HG03095 (cell line): ENCODE measurements at regions not wholly inside any gene's neighbourhood (a gene's known extent, or its start where the extent isn't known, plus 50 kb on each side); places are given as distances from the start of the nearest gene placed in this dataset.
"Not testable (repeated sequence)": the region's sequence is repeated elsewhere in the genome, so short reads cannot be mapped to it uniquely, and the experiment has no call there.

Experiments used
- ATAC-seq: cut with Tn5 transposase; IDR thresholded peaks from one replicate; pipeline ENCODE4 v1.9.1; 2021; ENCODE audit warnings: moderate library complexity; ENCODE audit not compliant: unreplicated experiment

DNA sequence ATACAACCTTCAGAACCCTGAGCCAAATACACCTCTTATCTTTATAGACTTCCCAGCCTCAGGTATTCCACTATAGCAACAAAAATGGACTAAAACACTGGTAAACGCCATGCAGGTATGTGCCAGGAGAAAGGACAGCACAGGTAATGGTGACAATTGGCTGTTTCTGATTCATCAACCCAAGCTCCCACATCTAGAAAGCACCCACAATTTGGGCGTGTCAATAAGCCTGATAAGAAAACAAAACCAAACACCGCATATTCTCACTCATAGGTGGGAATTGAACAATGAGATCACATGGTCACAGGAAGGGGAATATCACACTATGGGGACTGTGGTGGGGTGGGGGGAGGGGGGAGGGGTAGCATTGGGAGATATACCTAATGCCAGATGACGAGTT is 348.5 kb downstream of the GADD45G start:
- ATAC-seq = not testable (repeated sequence)

DNA sequence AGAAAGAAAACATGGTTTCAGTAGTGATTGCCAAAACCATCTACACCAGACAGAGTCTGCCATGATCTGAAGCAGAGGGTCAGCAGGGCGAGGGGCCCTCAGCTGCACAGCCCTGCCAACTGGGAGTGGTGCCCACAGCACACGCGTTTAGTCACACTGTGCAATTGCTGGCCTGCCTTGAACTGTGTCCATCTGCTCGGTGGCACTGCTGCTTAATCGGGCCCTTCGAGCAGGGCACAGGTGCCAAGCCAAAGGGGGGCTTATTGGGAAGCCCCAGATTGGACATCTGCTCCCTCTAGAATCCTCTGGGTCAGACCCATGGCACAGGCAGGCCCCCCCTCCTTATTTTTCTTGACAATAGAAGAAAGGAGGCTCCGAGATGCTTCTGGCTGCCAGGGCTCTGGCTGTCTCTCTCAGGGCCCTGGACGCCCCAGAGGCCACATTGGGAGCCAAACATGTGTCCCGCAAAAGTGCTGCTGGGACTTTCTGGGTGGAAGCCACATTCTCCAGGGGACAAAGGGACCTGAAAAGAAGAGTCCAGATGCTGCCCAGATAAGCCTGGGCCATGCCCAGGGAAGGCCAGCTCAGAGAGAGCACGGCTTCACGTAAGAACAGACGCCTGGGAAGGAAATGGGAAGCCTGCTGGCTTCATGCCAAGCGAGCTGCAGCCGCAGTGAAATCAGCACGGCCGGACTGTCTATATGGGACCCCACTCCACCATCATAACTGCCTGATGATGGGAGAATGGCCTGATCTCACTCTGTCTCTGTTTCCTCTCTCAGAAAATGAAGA is 349.2 kb downstream of the GADD45G start:
- ATAC-seq = no peak

DNA sequence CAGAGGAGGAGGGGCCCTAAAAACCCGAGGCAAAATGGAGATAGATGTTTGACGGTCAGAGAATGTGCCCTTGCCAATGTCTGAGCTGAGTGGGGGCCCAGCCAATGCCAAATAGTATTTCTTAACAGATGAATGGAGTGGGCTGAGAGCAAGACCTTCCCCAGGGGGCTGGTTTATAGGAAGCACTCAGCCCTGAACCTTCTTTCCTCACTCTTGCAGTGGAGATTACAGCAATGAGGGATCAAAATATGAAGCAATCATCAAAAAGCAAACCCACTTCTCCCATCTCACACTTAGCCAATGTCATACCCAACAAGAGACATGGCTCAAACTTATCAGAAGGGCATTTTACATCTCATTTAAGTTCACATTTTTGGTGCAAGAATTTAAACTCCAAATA is 350.3 kb downstream of the GADD45G start:
- no peak for ATAC-seq

DNA sequence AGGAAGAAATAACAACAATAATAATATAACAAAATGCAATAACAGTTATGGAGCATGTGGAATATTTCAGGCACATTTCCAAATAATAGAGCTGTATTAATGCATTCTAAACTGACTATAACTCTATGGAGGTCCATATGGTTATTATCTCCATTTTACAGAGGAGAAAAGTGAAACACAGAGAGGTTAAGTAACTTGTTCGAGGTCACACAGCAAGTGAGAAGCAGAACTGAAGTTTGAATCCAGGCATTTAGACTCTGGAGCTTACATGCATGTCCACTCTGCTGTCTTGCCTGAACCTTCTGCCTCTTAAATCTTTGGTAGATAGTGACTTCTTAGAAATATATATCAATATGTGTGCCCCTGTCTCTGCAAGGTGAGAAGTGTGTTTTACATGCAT is 350.8 kb downstream of the GADD45G start:
- no peak for ATAC-seq

DNA sequence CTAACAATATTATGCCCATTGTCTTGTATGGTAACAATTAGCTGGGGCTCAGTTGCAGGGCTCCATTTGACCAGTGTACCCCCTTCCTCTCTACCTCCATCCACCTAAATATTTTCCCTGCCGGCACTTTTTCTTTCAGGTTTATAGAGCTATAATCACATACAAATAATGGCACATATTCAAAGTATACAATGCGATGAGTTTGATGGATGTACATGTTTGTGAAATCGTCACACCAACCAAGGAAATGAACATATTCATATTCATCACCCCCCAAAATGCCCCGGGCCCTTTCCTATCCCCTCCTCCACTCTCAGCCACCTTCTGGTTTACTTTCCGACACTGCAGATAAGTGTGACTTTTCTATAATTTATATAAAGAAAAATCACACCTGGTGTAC is 351.5 kb downstream of the GADD45G start:
- ATAC-seq = no peak

DNA sequence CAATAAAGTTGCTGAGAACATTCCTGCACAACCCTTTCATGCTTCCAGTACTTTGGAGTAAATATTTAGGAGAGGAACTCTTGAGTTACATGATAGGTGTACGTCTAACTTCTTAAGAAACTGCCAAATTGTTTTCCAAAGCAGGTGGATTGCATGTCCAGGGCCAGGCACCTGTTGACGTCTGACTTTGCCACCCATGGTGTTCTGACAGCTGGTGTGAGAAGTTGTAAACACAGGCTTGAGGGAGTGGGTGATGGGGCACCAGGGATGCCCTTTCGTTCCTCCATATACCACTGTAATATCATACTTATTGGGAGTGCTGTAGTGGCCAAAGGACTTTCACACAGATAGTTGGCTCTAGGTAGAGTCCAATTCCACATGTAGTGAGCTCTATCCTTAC is 352.1 kb downstream of the GADD45G start:
- no peak for ATAC-seq

DNA sequence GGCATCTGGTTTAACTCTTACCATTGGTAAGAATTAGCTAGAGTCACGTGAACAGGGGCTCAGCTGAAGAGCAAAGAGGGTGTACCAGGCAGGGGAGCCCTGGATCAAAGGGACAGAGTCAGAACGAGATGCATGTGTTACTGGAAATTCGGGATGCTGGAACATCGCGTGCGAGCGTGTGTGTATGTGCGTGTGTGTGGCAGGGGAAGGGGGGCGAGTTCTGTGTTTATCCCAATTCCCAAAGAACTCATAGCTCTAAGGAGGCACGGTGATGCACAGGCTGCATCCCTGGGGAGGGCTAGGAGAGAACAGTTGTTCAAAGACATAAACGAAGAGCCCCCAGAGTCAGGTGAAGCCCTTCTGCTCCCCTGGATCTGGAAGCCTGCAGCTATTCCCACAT is 353.3 kb downstream of the GADD45G start:
- ATAC-seq = no peak

DNA sequence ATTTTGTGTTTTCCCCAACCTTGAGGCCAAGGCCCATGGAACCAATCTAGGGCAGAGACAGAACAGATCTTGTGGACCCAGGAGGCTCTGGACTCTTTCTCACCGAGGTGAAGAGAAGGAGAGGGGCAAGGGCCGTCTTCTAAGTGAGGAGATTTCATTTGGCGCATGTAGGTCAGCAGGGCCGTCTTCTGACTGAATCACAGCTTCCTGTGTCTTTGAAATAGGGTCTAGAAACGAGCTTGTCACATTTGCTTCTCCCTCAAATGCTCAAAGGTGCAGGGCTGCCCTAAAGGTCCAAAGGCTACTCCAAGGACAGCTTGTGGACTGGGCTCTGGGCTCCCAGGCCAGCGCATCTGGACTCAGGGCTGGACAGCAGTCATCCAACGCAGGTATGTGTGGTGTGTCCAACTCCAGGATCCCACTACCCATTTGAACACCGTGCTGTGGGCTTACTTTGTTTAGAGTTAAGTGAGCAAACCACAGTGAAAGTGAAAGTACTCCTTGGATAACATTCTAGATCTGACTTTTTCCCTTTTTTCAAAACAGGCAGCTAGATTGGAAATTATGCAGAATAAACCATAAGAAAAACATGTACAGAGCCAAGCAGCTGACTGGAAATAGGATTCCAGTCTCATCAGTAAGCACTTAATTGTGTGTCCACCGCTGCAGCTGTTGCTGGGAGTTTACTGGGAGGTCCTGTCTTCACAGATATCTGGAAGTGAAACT is 357.0 kb downstream of the GADD45G start:
- no peak for ATAC-seq

DNA sequence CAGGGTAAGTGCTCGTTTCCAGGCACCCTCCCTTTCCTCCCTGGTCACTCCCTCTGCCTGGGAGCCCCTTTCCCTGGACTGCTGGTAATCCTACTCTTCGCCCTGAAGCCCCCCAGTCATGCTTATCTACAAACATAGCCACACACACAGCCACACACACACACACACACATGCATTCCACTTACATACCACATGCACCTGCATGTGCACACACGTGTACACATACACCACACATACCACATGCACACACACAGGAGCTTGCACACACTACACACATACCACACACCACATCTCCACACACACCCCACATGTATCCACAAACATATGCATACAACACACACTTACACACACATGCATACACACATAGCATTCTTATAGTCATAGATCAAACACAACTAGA is 358.5 kb downstream of the GADD45G start:
- ATAC-seq = no peak

DNA sequence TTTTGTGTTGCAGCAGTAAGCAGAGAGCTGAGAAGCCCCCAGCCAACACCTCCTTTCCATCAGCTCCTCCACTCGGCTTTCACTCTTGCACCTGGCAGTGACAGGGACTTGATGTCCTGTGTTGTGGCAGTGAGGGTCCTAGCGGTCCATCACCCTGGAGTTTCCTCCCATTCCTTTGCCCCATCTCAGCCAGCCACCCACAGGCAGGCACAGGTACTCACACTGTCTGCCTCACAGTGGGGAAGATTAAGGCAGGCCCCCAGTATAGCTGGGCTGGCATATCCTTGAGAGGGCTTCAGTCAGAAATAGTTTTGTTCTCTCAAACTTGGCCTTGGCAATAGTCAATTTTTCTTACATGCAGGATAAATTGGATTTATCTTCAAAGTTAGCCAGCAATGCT is 362.7 kb downstream of the GADD45G start:
- no peak for ATAC-seq

DNA sequence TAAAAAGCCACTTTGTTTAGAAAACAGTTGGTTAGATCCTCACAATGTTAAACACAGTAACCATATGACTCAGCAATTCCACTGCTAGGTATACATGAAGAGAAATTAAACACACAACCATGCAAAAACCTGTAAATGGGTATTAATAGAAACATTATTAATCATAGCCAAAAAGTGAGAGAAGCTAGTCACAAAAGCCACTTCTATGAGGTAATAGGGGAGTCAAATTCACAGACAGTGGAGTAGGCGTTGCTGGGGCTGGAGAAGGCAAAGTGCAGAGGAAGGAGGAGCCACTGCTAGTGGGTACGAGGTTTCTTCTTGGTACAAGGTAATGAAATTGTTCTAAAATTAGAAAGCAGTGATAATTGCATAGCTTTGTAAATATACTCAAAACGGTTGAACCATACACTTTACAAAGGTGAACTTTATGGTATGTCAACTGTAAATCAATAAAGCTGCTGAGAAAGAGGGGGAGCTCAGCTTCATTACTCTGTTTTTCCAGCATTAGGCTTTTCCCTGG is 364.4 kb downstream of the GADD45G start:
- no peak for ATAC-seq

DNA sequence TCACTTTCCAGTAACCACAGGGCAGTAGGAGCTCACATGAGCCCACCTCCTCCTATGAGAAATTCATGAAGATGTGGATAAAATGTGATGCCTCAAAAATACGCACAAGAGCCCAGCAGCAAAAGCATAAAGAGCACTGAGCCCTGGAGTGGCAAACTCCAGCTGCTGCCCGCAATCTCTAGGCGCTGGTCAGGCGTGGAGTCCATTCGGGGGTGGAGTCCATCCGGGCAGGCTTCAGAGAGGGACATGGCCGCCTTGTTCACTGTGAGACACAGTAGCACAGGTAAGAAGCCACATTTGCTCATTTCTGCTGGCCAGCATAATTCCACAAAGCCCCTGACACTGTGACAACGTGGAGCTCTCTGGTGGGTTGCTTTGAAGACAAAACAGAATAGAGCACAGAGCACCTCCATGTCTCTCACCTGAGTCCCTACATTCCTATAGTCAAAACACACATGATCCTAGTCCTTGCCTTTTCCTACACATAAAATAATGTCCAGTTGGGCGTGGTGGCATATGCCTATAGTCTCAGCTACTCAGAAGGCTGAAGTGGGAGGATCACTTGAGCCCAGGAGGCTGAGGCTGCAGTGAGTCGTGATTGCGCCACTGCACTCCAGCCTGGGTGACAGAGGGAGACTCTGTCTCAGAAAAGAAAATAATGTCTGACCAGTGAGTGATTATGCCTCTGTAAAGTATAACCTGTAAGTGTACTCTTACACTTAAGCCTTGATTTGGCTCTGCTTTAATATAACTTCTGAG is 365.2 kb downstream of the GADD45G start:
- ATAC-seq = no peak

DNA sequence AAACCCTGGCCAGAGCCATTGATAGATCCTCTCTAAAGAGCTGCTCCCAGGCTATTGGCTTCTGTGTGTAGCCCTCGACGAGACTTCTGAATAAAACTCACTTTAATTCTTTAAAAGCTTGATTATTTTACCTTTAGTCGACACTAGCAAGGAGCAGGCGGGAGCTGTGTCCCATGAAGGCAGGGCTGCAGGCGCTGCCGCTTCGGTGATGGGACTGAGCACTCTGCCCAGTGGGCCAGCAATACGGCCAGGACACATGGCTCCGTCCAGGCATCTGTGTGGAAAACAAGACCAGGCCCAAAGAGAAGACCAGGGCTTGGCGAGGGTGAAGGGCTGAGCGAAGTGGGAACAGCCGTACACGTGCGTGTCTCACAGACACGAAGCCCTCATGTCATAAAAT is 365.9 kb downstream of the GADD45G start:
- no peak for ATAC-seq

DNA sequence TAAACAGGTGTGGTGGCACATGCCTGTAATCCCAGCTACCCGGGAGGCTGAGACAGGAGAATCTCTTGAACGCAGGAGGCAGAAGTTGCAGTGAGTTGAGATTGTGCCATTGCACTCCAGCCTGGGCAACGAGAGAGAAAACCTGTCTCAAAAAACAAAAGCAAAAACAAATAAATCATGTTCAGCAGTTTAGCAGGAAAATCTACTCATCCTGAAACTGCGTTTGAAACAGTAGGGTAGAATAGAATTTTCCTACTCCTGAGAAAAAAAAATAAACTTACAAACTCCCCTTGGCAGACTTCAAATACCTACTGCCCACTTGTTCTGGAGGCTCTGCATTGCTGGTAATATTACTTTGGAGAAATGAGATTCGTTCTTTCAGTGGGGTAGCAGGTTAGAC is 367.7 kb downstream of the GADD45G start:
- ATAC-seq = no peak

DNA sequence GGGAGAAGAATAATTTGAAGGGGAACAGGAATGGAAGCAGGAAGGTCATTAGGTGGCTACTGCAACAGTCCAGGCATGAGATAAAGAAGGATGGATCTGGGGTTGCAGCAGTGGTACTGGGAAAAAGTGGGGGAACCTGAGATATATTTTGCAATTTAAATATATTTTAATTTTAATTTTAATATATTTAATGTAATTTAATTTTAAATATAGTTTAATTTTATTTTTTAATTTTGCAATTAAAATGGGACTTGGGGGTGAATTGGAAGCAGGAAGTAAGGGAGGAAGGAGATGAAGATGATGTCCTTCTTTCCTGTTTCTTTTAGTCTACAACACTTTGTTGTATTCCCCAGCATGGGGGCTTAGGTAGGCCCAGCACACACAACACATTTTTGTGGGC is 369.8 kb downstream of the GADD45G start:
- ATAC-seq = no peak

DNA sequence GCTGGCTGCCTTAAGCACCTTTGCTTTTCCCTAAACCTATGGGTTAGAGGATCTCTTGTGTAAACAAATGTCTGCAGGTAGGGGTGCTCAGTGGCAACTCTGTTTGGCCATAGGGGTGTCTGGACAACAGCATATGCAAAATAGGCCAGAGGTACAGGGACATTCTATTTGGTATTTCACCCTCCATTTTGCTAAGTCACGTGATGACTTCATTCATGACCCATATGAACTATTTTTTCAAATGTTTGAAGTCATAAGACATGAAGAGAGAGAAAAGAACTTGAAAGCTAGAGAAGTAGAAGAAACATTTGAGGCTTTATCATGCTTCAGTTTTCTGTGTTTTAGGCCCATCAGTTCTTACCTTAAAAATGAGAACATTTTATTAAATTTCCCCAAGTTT is 370.2 kb downstream of the GADD45G start:
- no peak for ATAC-seq

DNA sequence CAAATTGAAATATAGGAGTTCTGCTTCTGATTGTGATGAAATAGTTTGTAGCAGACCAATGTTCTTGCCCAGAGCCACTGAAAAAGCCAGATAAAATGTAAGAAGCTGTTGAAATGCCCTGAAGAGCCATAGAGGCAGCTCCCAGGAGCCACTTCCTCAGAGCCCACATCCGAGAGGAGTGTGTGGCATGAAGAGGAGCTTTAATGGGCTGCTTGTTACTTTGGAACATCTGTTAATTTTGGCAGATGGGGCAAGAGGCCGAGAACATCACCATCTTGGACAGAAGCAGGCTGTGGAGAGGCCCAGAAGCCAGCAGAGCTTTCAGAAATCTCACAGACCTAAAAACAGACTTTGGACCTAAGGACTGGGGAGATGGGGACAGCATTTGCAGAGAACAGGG is 370.8 kb downstream of the GADD45G start:
- ATAC-seq = no peak

DNA sequence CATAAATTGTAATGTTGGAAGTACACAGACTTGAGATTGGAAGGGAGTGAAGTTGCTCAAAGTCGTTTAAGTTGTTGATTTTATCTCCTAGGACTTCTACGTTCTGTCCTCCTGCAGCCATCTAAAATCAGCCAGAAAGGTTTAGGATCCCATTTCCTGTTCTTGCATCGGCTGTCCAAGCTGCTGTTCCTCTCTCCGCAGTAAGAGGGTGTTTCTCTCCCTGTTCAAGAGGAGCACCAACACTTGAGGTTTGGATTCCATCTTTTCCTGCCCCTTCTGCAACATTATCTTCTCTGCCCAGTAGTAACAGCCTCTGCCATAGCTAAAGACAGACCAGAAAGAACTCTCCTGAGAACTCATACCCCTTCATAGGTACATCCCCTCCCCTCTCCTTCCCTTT is 373.4 kb downstream of the GADD45G start:
- ATAC-seq = no peak

DNA sequence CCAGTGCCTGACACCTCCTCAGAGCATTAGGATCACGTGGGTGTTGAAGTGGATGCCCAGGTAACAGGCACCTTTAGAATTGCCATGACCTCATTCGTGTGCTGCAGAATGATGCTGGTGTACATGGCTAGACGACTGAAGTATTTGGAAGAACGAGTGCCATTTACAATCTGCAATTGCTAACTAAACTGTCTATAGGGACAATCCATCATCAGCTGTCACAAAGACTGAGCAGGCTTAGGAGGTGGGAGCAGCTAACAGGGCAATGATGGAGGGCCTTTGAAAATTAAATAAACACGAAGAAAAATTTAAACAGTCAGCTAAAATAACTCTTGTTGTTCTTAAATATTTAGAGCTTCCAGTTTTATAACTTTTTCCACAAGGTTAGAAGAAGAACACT is 375.8 kb downstream of the GADD45G start:
- ATAC-seq = no peak

DNA sequence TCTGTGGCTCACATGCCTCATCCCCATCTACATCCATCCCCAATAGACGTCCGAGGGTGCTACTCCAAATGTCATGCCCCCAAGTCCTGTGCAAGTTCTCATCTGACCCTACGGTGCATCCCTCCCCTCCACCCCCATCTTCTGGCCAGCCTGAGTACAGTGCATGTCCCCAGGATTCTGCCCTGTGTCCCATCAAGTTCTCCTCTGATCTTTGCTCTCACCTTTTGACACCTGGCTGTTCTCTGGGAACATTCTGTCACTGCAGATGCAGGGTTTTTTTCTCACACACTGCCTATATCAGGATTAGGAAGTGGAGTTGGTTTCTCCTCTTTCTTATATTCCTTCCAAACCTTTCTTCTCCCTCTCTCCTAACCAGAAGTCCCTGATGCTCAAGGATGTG is 377.2 kb downstream of the GADD45G start:
- no peak for ATAC-seq

DNA sequence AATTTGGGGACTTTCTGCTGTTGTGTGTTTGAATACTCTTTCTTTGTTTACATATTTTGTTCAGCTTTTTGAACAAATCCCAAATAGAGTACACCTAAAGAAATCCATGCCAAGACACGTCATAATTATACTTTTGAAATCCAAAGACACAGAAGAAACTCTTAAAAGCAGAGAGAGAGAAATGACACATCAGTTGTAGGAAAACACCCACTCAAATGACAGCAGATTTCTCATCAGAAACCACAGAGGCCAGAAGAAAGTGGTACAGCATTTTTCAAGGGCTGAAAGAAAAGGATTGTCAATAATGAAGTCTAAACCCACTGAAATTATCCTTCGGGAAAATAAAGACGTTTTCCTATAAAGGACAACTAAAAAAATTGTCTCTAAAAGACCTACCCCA is 378.6 kb downstream of the GADD45G start:
- no peak for ATAC-seq

DNA sequence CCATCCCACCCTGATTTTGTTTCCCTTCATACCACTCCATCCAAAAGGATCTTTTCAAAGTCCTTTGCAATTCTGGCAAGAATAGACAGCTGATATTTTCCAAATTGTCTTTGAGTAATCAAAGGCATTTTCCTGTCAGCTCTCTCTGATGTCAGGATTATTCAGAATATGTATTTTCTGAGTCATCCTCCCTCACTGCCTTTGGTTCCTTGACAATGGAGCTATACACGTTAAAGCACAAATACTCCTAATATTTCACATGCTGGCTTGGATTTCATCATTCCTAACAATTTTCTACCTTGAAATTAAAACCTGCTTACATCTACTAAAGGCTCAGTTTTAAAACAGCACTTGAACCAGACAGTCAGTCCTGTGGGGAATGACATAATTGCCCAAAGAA is 379.4 kb downstream of the GADD45G start:
- no peak for ATAC-seq
